ENCODE measurements at regions not wholly inside any gene's neighbourhood (a gene's known extent, or its start where the extent isn't known, plus 50 kb on each side); places are given as distances from the start of the nearest gene placed in this dataset.
"Not testable (repeated sequence)": the region's sequence is repeated elsewhere in the genome, so short reads cannot be mapped to it uniquely, and the experiment has no call there.

DNA sequence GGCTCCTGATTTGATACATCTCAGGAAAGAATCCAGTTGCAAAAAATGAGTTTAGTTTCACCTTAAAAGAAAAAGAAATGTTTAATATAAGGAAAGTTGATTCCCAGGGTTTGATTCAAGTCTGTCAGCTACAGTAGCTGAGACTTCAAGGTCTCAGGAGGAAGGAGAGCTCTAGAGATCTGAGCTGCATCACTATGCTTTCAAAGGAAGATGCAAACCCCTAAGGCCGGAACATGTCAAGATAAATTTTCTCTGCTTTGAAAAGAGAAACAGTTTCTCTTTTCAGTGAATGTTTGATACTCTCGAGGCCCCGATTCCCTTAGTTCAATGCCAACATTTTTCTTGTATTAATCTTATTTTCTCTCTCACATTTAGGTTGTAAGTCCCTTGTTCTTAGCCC, 128.6 kb downstream of the RGPD3 start:
- no peaks in the 10 kb centered on the region for H3K9me3 ChIP-seq (ENCODE audit: control insufficient read depth in 2 of 2, low read length in 2 of 2)
- H3K27me3 ChIP-seq (ENCODE audit: control insufficient read depth in 2 of 2, insufficient read depth in 2 of 2, low read length in 2 of 2) = peaks cover 0 to 6% of the 10 kb centered on the region in 2 donors
- H3K9ac ChIP-seq (ENCODE audit: low read depth in 1 of 2, low read length in 2 of 2) = no peak overlapping the region
- no peaks in the 10 kb centered on the region for H3K36me3 ChIP-seq (ENCODE audit: control insufficient read depth in 2 of 2, insufficient read depth in 2 of 2, low read length in 2 of 2)
- peaks cover 3 to 10% of the 10 kb centered on the region in 2 donors for H3K4me1 ChIP-seq (ENCODE audit: control insufficient read depth in 2 of 2, insufficient read depth in 2 of 2, low read length in 2 of 2)
- no peak overlapping the region for H3K4me3 ChIP-seq (ENCODE audit: low read length in 2 of 2)
- H3K27ac ChIP-seq (ENCODE audit: low read depth in 2 of 2, low read length in 2 of 2) = no peak overlapping the region

DNA sequence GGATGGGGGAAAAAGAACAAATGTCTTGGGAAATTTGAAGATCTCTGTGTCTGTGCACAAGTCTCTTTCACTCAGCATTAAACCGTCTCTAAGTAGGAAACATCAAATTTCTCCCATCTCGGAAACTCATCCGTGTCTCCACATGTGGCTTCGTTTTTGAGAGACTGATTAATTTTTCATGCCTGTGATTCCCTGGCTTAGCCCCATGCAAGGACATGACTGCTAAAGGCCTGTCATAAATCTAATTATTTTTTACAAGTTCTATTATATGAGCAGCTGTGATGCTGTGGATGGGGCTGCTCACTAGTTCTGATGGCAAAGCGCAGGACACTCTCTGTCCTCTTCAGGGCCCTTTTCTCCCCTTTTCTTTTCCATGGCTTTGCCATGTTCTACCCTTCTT, 129.1 kb downstream of the RGPD3 start:
- H3K9me3 ChIP-seq (ENCODE audit: control insufficient read depth in 2 of 2, low read length in 2 of 2) = no peaks in the 10 kb centered on the region
- H3K4me3 ChIP-seq (ENCODE audit: low read length in 2 of 2) = no peak overlapping the region
- peaks cover 3 to 10% of the 10 kb centered on the region in 2 donors for H3K4me1 ChIP-seq (ENCODE audit: control insufficient read depth in 2 of 2, insufficient read depth in 2 of 2, low read length in 2 of 2)
- H3K9ac ChIP-seq (ENCODE audit: low read depth in 1 of 2, low read length in 2 of 2) = no peak overlapping the region
- peaks cover 0 to 6% of the 10 kb centered on the region in 2 donors for H3K27me3 ChIP-seq (ENCODE audit: control insufficient read depth in 2 of 2, insufficient read depth in 2 of 2, low read length in 2 of 2)
- no peak overlapping the region for H3K27ac ChIP-seq (ENCODE audit: low read depth in 2 of 2, low read length in 2 of 2)
- H3K36me3 ChIP-seq (ENCODE audit: control insufficient read depth in 2 of 2, insufficient read depth in 2 of 2, low read length in 2 of 2) = no peaks in the 10 kb centered on the region

DNA sequence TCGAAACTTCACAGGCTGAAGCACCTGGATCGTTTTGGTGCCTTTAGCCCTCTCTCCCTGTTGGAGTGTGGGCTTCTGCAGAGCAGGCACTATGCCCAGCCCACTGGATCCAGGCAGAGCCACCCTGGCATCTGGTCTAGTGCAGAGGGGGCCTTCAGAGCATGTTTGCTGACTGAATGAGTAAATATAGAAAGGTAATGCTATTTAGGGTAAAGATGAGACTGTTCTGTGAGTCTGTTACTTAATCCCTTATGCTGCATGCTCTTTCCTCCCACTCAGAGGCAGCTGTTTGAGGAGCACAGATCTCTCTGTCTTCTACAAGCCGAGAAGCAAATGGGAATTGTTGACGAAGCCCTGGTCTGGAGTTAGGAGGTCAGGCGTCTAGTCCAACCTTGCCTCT, 130.2 kb downstream of the RGPD3 start:
- H3K36me3 ChIP-seq (ENCODE audit: control insufficient read depth in 2 of 2, insufficient read depth in 2 of 2, low read length in 2 of 2) = no peaks in the 10 kb centered on the region
- H3K4me1 ChIP-seq (ENCODE audit: control insufficient read depth in 2 of 2, insufficient read depth in 2 of 2, low read length in 2 of 2) = peaks cover 3 to 6% of the 10 kb centered on the region in 2 donors
- no peaks in the 10 kb centered on the region for H3K9me3 ChIP-seq (ENCODE audit: control insufficient read depth in 2 of 2, low read length in 2 of 2)
- H3K9ac ChIP-seq (ENCODE audit: low read depth in 1 of 2, low read length in 2 of 2) = no peak overlapping the region
- no peak overlapping the region for H3K27ac ChIP-seq (ENCODE audit: low read depth in 2 of 2, low read length in 2 of 2)
- no peak overlapping the region for H3K4me3 ChIP-seq (ENCODE audit: low read length in 2 of 2)
- peaks cover 0 to 6% of the 10 kb centered on the region in 2 donors for H3K27me3 ChIP-seq (ENCODE audit: control insufficient read depth in 2 of 2, insufficient read depth in 2 of 2, low read length in 2 of 2)

DNA sequence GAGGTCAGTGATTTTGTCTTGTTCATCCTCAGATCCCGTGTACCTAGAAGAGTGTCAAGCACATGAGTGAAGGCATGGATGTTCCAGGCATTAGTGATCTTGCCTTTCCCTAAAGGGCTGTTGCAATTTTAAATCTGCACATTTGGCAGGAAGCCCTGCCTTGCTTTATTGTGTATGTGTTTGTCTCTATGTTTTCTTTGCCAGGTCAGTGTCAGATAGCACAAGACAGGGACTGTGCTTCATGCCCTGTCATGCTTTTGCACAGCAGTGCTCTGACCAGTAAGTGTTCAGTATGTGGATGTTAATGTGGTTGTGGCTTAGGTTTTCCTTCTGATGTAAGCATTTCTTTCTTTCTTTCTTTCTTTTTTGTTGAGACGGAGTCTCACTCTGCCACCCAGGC, 131.5 kb downstream of the RGPD3 start:
- Histone ChIP-seq H3K27me3 (ENCODE audit: control insufficient read depth in 2 of 2, insufficient read depth in 2 of 2, low read length in 2 of 2) (peaks cover 0 to 6% of the 10 kb centered on the region in 2 donors), H3K9me3 (ENCODE audit: control insufficient read depth in 2 of 2, low read length in 2 of 2) (no peaks in the 10 kb centered on the region), H3K9ac (ENCODE audit: low read depth in 1 of 2, low read length in 2 of 2) (no peak overlapping the region), H3K36me3 (ENCODE audit: control insufficient read depth in 2 of 2, insufficient read depth in 2 of 2, low read length in 2 of 2) (no peaks in the 10 kb centered on the region), H3K27ac (ENCODE audit: low read depth in 2 of 2, low read length in 2 of 2) (no peak overlapping the region), H3K4me1 (ENCODE audit: control insufficient read depth in 2 of 2, insufficient read depth in 2 of 2, low read length in 2 of 2) (no peaks in the 10 kb centered on the region), H3K4me3 (ENCODE audit: low read length in 2 of 2) (no peak overlapping the region)

DNA sequence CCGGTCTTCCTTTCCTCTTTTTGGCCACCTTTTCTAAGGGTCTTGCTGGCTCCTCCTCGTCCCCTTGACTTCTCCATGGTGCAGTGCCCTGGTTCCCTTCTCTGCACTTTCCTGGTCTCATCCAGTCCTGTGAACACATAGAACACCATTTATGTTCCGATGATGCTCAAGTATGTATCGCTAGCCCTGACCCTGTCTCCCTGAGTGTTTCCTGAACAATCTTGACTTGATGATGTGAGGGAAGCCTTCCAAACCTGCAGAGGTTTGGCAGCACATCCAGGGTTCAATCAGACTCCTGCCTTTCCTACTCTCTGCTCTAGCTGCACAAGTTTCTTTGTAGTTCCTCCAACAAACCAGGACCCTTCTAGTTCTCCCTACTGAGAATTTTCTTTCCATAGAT, 132.1 kb downstream of the RGPD3 start:
- Histone ChIP-seq H3K9me3 (ENCODE audit: control insufficient read depth in 2 of 2, low read length in 2 of 2) (no peaks in the 10 kb centered on the region), H3K27me3 (ENCODE audit: control insufficient read depth in 2 of 2, insufficient read depth in 2 of 2, low read length in 2 of 2) (peaks cover 0 to 6% of the 10 kb centered on the region in 2 donors), H3K36me3 (ENCODE audit: control insufficient read depth in 2 of 2, insufficient read depth in 2 of 2, low read length in 2 of 2) (no peaks in the 10 kb centered on the region), H3K4me3 (ENCODE audit: low read length in 2 of 2) (no peak overlapping the region), H3K27ac (ENCODE audit: low read depth in 2 of 2, low read length in 2 of 2) (no peak overlapping the region), H3K9ac (ENCODE audit: low read depth in 1 of 2, low read length in 2 of 2) (no peak overlapping the region), H3K4me1 (ENCODE audit: control insufficient read depth in 2 of 2, insufficient read depth in 2 of 2, low read length in 2 of 2) (no peaks in the 10 kb centered on the region)

DNA sequence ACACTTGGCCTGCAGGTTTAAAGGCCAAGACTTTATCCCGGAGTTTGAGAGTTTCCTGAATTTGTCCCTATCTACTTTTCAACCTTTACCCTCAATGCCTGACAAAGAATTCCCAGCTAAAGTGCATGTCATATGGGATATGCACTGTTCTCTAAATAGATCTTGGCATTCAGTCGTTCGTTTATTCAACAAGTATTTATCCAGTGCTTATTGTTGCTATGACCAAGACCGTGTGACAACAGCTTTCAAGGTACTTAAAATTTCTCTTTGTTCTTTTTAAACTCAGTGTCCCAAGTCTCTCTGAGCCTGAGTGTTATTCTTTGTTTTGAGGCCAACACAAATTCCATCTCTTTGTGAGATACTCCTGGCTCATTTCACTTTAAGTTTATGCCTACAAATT, 133.4 kb downstream of the RGPD3 start:
- H3K9me3 ChIP-seq (ENCODE audit: control insufficient read depth in 2 of 2, low read length in 2 of 2) = no peaks in the 10 kb centered on the region

DNA sequence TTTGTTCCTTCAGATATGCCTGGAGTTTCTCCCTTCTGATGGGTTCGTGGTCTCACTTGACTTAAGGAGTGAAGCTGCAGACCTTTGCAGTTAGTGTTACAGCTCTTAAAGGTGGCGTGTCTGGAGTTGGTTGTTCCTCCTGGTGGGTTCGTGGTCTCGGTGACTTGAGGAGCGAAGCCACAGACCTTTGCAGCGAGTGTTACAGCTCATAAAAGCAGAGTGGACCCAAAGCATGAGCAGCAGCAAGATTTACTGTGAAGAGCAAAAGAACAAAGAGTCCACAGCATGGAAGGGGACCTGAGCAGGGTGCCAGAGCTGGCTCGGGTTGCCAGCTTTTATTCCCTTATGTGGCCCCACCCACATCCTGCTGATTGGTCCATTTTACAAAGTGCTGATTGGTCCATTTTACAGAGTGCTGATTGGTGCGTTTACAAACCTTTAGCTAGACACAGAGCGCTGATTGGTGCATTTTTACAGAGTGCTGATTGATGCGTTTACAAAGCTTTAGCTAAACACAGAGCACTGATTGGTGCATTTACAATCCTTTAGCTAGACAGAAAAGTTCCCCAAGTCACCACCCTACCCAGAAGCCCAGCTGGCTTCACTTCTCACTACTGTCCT, 134.8 kb downstream of the RGPD3 start:
- not testable (repeated sequence) for H3K9me3 ChIP-seq (ENCODE audit: control insufficient read depth in 2 of 2, low read length in 2 of 2); H3K9ac ChIP-seq (ENCODE audit: low read depth in 1 of 2, low read length in 2 of 2); H3K27me3 ChIP-seq (ENCODE audit: control insufficient read depth in 2 of 2, insufficient read depth in 2 of 2, low read length in 2 of 2); H3K4me1 ChIP-seq (ENCODE audit: control insufficient read depth in 2 of 2, insufficient read depth in 2 of 2, low read length in 2 of 2); H3K4me3 ChIP-seq (ENCODE audit: low read length in 2 of 2); H3K27ac ChIP-seq (ENCODE audit: low read depth in 2 of 2, low read length in 2 of 2); H3K36me3 ChIP-seq (ENCODE audit: control insufficient read depth in 2 of 2, insufficient read depth in 2 of 2, low read length in 2 of 2)

More for the DNA sequence above, 133.4 kb downstream of the RGPD3 start:
- Histone ChIP-seq H3K27ac (ENCODE audit: low read depth in 2 of 2, low read length in 2 of 2) (no peak overlapping the region), H3K4me3 (ENCODE audit: low read length in 2 of 2) (no peak overlapping the region), H3K36me3 (ENCODE audit: control insufficient read depth in 2 of 2, insufficient read depth in 2 of 2, low read length in 2 of 2) (no peaks in the 10 kb centered on the region), H3K4me1 (ENCODE audit: control insufficient read depth in 2 of 2, insufficient read depth in 2 of 2, low read length in 2 of 2) (no peaks in the 10 kb centered on the region), H3K9ac (ENCODE audit: low read depth in 1 of 2, low read length in 2 of 2) (no peak overlapping the region), H3K27me3 (ENCODE audit: control insufficient read depth in 2 of 2, insufficient read depth in 2 of 2, low read length in 2 of 2) (peaks cover 0 to 6% of the 10 kb centered on the region in 2 donors)

DNA sequence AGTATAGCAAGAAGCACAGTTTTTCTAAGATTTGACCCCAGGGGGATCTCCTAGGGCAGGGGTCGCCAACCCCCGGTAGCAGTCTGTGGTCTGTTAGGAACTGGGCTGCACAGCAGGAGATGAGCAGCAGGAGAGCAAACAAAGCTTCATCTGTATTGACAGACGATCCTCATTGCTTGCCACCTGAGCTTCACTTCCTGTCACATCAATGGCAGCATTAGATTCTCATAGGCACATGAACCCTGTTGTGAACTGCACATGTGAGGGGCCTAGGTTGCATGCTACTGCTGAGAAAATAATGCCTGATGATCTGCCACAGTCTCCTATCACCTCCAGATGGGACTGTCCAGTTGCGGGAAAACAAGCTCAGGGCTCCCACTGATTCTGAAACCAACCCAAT, 136.2 kb downstream of the RGPD3 start:
- H3K27ac ChIP-seq (ENCODE audit: low read depth in 2 of 2, low read length in 2 of 2) = no peak overlapping the region
- no peak overlapping the region for H3K4me3 ChIP-seq (ENCODE audit: low read length in 2 of 2)
- no peaks in the 10 kb centered on the region for H3K27me3 ChIP-seq (ENCODE audit: control insufficient read depth in 2 of 2, insufficient read depth in 2 of 2, low read length in 2 of 2)
- H3K9me3 ChIP-seq (ENCODE audit: control insufficient read depth in 2 of 2, low read length in 2 of 2) = no peaks in the 10 kb centered on the region
- H3K9ac ChIP-seq (ENCODE audit: low read depth in 1 of 2, low read length in 2 of 2) = no peak overlapping the region
- no peaks in the 10 kb centered on the region for H3K36me3 ChIP-seq (ENCODE audit: control insufficient read depth in 2 of 2, insufficient read depth in 2 of 2, low read length in 2 of 2)
- H3K4me1 ChIP-seq (ENCODE audit: control insufficient read depth in 2 of 2, insufficient read depth in 2 of 2, low read length in 2 of 2) = no peaks in the 10 kb centered on the region

DNA sequence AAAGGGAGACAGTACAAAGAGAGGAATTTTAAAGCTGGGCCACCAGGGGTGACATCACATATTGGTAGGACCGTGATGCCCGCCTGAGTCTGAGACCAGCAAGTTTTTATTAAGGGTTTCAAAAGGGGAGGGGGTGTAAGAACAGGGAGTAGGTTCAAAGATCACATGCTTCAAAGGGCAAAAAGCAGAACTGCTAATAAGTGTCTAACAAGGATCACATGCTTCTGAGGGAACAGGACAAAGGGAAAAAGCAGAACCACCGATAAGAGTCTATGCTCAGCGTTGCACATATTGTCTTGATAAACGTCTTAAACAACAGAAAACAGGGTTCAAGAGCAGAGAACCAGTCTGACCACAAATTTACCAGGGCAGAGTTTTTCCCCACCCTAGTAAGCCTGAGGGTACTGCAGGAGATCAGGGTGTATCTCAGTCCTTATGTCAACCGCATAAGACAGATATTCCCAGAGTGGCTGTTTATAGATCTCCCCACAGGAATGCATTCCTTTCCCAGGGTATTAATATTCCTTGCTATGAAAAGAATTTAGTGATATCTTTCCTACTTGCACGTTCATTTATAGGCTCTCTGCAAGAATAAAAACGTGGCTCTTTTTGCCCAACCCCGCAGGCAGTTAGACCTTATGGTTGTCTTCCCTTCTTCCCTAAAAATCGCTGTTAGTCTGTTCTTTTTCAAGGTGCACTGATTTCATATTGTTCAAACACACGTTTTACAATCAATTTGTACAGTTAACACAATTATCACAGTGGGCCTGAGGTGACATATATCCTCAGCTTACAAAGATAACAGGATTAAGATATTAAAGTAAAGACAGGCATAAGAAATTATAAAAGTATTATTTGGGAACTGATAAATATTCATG, 136.5 kb upstream of the UXS1 start:
- not testable (repeated sequence) for H3K4me3 ChIP-seq (ENCODE audit: low read length in 2 of 2); H3K4me1 ChIP-seq (ENCODE audit: control insufficient read depth in 2 of 2, insufficient read depth in 2 of 2, low read length in 2 of 2); H3K36me3 ChIP-seq (ENCODE audit: control insufficient read depth in 2 of 2, insufficient read depth in 2 of 2, low read length in 2 of 2); H3K27ac ChIP-seq (ENCODE audit: low read depth in 2 of 2, low read length in 2 of 2); H3K9ac ChIP-seq (ENCODE audit: low read depth in 1 of 2, low read length in 2 of 2); H3K27me3 ChIP-seq (ENCODE audit: control insufficient read depth in 2 of 2, insufficient read depth in 2 of 2, low read length in 2 of 2); H3K9me3 ChIP-seq (ENCODE audit: control insufficient read depth in 2 of 2, low read length in 2 of 2)

DNA sequence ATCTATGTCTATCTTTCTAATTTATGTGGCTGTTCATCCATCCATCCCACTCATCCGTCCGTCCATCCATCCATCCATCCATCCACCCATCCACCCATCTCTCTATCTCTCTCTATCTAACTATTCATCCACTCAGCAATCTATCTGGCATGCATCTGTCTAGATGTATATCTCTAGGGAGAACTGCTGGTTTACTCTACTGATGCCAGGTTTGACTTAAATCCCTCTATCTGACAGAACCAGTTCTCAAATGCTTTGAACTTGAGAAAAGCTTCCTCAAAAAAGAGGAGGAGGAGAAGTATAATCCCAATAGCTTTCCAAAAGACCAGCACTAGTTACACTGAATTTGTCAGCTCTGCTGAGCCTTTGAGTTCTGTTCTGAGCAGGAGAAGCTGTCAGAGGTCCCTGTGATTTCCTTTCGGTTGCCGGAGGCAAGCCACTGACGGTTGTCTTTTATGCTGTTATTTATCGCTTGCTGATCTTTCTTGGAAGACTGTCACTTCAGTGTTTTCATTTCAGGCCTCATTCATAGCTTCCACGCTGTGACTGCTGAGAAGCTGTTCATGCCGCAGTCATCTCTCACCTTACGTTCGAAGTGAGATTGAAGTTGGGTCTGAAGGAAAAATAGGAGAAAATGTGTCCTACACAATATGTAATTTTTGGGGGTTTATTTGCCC, 129.4 kb upstream of the UXS1 start:
- Histone ChIP-seq H3K9ac (ENCODE audit: low read depth in 1 of 2, low read length in 2 of 2) (no peak overlapping the region), H3K27ac (ENCODE audit: low read depth in 2 of 2, low read length in 2 of 2) (no peak overlapping the region), H3K4me1 (ENCODE audit: control insufficient read depth in 2 of 2, insufficient read depth in 2 of 2, low read length in 2 of 2) (no peaks in the 10 kb centered on the region), H3K4me3 (ENCODE audit: low read length in 2 of 2) (no peak overlapping the region), H3K27me3 (ENCODE audit: control insufficient read depth in 2 of 2, insufficient read depth in 2 of 2, low read length in 2 of 2) (no peaks in the 10 kb centered on the region), H3K9me3 (ENCODE audit: control insufficient read depth in 2 of 2, low read length in 2 of 2) (no peaks in the 10 kb centered on the region), H3K36me3 (ENCODE audit: control insufficient read depth in 2 of 2, insufficient read depth in 2 of 2, low read length in 2 of 2) (no peaks in the 10 kb centered on the region)

All from mucosa of rectum (tissue), 2 donors.